ENCODE measurements at regions not wholly inside any gene's neighbourhood (a gene's known extent, or its start where the extent isn't known, plus 50 kb on each side); places are given as distances from the start of the nearest gene placed in this dataset.

GRCh38 chr7:130899638-130900401 lies 165.8 kb upstream of the KLF14 start:
- H3K27ac ChIP-seq = no peak overlapping the region
- TF ChIP-seq ZFX (IDR thresholded peaks at IDR 0.05; ENCODE audit: borderline replicate concordance) = no peak
- TF ChIP-seq, protein P1, sequence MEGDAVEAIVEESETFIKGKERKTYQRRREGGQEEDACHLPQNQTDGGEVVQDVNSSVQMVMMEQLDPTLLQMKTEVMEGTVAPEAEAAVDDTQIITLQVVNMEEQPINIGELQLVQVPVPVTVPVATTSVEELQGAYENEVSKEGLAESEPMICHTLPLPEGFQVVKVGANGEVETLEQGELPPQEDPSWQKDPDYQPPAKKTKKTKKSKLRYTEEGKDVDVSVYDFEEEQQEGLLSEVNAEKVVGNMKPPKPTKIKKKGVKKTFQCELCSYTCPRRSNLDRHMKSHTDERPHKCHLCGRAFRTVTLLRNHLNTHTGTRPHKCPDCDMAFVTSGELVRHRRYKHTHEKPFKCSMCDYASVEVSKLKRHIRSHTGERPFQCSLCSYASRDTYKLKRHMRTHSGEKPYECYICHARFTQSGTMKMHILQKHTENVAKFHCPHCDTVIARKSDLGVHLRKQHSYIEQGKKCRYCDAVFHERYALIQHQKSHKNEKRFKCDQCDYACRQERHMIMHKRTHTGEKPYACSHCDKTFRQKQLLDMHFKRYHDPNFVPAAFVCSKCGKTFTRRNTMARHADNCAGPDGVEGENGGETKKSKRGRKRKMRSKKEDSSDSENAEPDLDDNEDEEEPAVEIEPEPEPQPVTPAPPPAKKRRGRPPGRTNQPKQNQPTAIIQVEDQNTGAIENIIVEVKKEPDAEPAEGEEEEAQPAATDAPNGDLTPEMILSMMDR (IDR thresholded peaks at IDR 0.05) = no peak

GRCh38 chr7:130900471-130901076 lies 166.6 kb upstream of the KLF14 start:
- no peak overlapping the region for H3K27ac ChIP-seq
- TF ChIP-seq, protein P1 (IDR thresholded peaks at IDR 0.05) = no peak
- TF ChIP-seq ZFX (IDR thresholded peaks at IDR 0.05; ENCODE audit: borderline replicate concordance) = no peak

- no peak overlapping the region for H3K27ac ChIP-seq
Measured at GRCh38 chr7:130901209-130901783, 167.3 kb upstream of the KLF14 start.

GRCh38 chr7:130902755-130903357 lies 168.8 kb upstream of the KLF14 start:
- TF ChIP-seq, protein P1 (IDR thresholded peaks at IDR 0.05) = no peak
- TF ChIP-seq ZFX (IDR thresholded peaks at IDR 0.05; ENCODE audit: borderline replicate concordance) = no peak
- no peak overlapping the region for H3K27ac ChIP-seq

More at GRCh38 chr7:130901209-130901783, 167.3 kb upstream of the KLF14 start:
- TF ChIP-seq, protein P1 (IDR thresholded peaks at IDR 0.05) = no peak
- no peak for TF ChIP-seq ZFX (IDR thresholded peaks at IDR 0.05; ENCODE audit: borderline replicate concordance)

DNA sequence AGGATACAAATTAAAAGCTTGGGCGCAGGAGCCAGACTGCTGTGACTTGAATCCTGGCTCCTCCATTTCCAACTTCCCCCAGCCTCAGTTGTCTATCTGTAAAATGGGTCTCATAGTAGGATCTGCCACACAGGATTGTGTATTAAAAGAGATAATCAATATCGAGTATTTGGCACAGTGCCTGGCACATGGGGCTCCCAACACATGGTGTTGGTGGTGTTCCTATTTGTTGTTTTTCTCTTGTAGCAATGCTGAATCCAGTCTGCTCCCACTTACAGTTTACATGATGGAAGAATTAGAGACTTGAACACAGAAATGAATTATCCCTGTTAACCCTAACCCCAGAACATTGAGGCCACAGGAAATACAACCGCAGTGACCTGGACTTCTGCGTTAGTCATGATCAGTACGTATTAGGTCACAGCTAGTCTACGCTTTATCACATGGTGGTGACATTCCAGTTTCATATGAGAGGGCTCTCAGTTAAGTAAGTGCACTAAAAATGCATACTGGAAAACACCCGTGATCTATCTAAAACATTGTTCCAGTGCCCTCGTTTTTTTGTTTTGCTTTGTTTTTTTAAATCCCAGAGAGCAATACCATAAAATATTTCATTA lies 169.5 kb upstream of the KLF14 start:
- H3K27ac ChIP-seq = no peak overlapping the region
- TF ChIP-seq, protein P1 (IDR thresholded peaks at IDR 0.05) = no peak
- no peak for TF ChIP-seq ZFX (IDR thresholded peaks at IDR 0.05; ENCODE audit: borderline replicate concordance)

DNA sequence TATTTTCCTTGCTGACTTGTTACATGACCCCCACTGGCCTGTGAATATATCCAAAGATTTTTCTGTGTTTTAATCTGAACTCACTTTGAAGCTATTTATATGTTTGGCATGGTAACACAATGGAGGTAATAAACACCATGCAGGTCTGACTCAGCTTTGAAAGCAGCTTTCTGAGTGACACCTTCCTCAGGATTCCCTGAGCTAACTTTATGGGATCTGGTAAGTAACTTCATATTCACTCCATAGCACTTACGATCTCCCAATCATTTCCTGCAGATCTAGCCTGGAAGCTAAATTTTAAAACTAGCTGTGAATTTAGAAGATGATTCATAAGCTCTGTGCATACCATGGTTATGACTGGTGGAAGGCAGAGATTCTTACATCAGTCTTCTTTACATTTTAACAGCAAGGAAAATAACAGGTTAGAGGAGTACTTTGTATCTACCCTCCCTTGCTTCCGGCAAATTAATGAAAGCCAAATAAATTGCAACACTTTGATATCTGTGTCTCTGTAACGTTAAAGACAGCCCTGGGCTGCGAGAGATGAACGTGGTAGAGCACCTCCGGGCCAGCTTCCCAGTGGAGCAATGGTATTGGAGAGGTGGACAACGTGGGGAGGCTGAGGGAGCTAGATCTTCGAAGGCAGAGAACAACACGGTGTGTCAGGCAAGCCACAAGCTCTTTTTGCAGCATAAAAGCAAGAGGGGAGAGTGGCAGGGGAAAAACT lies 170.2 kb upstream of the KLF14 start:
- TF ChIP-seq, protein P1 (IDR thresholded peaks at IDR 0.05) = no peak
- TF ChIP-seq ZFX (IDR thresholded peaks at IDR 0.05; ENCODE audit: borderline replicate concordance) = no peak
- no peak overlapping the region for H3K27ac ChIP-seq

Measured in 22Rv1 (cell line).